ENCODE measurements at regions not wholly inside any gene's neighbourhood (a gene's known extent, or its start where the extent isn't known, plus 50 kb on each side); places are given as distances from the start of the nearest gene placed in this dataset.

GRCh38 chr5:73291873-73292272, 118.9 kb downstream of the TMEM174 start:
- no peak for DNase-seq

GRCh38 chr5:73290242-73290641, 117.2 kb downstream of the TMEM174 start:
- no peak for DNase-seq

- DNase-seq, result no peak
Measured at GRCh38 chr5:73288803-73289720, 116.1 kb downstream of the TMEM174 start.

- DNase-seq, result no peak
Measured at GRCh38 chr5:73286896-73287295, 113.9 kb downstream of the TMEM174 start.

GRCh38 chr5:73284985-73285384, 112.0 kb downstream of the TMEM174 start:
- no peak for DNase-seq

- DNase-seq, result no peak
Measured at GRCh38 chr5:73284220-73284795, 111.3 kb downstream of the TMEM174 start.

- no peak for DNase-seq
Measured at GRCh38 chr5:73282923-73283322, 109.9 kb downstream of the TMEM174 start.

GRCh38 chr5:73282383-73282782, 109.4 kb downstream of the TMEM174 start:
- DNase-seq, result no peak

GRCh38 chr5:73280821-73281746, 108.1 kb downstream of the TMEM174 start:
- DNase-seq, result peak; percentile 84

- no peak for DNase-seq
Measured at GRCh38 chr5:73280386-73280785, 107.4 kb downstream of the TMEM174 start.

GRCh38 chr5:73279805-73280204, 106.8 kb downstream of the TMEM174 start:
- no peak for DNase-seq

GRCh38 chr5:73278693-73279092, 105.7 kb downstream of the TMEM174 start:
- DNase-seq, result no peak

- peak; percentile 72 for DNase-seq
Measured at GRCh38 chr5:73274881-73275663, 102.1 kb downstream of the TMEM174 start.

- peak; percentile 36 for DNase-seq
Measured at GRCh38 chr5:73274121-73274520, 101.1 kb downstream of the TMEM174 start.

GRCh38 chr5:73273379-73274050, 100.5 kb downstream of the TMEM174 start:
- DNase-seq, result no peak

- peak; percentile 15 for DNase-seq
Measured at GRCh38 chr5:73272351-73272750, 99.4 kb downstream of the TMEM174 start.

- no peak for DNase-seq
Measured at GRCh38 chr5:73268826-73269225, 95.8 kb downstream of the TMEM174 start.

GRCh38 chr5:73267766-73268435, 94.9 kb downstream of the TMEM174 start:
- DNase-seq, result no peak

- no peak for DNase-seq
Measured at GRCh38 chr5:73266925-73267765, 94.2 kb downstream of the TMEM174 start.

- no peak for DNase-seq
Measured at GRCh38 chr5:73266176-73266738, 93.3 kb downstream of the TMEM174 start.
